Astrocyte of the cerebellum (primary cell): ENCODE measurements at regions not wholly inside any gene's neighbourhood (a gene's known extent, or its start where the extent isn't known, plus 50 kb on each side); places are given as distances from the start of the nearest gene placed in this dataset.
"Not testable (repeated sequence)": the region's sequence is repeated elsewhere in the genome, so short reads cannot be mapped to it uniquely, and the experiment has no call there.

ENCODE experiments used
- DNase-seq: peaks from one replicate; pipeline ENCODE4 v3.0.0-alpha.2; 2011; ENCODE audit warnings: low read depth
- H3K4me3 ChIP-seq: 2 replicates; pipeline ENCODE4 v1.5.1; 2011; ENCODE audit warnings: mild to moderate bottlenecking, low read depth, low read length, moderate library complexity
- CTCF ChIP-seq: IDR thresholded peaks from 2 replicates; pipeline ENCODE4 v1.5.1; 2012; ENCODE audit warnings: low read length, low read depth, moderate library complexity, mild to moderate bottlenecking; ENCODE audit errors: missing control alignments
- in situ Hi-C: cut with HindIII; loops from 2 replicates; pipeline ENCODE4 v1.10.0; 2017; ENCODE audit warnings: low sequenced_read_pairs

DNA sequence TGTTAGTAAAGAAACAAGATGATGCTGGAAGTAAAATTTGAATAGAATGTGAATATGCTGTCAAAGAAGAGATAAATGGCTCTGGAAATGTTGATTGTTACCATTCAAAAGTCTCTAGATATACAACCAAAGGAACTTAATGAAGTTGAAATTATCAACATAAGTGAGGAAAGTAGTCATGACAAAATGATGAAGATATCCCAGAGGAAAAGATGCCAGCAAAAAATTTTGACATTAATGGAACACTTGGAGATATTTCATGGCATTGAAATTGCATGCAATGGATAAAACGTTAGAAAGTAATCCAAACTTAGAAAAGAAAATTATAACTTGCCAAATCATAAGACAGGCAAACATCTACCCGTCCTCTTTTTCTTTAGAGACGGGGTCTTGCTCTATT is 154.5 kb upstream of the OLFM3 start:
- TF ChIP-seq CTCF = no peak
- in situ Hi-C loops = no loop called here
- DNase-seq = no peak
- H3K4me3 ChIP-seq = no peak overlapping the region

DNA sequence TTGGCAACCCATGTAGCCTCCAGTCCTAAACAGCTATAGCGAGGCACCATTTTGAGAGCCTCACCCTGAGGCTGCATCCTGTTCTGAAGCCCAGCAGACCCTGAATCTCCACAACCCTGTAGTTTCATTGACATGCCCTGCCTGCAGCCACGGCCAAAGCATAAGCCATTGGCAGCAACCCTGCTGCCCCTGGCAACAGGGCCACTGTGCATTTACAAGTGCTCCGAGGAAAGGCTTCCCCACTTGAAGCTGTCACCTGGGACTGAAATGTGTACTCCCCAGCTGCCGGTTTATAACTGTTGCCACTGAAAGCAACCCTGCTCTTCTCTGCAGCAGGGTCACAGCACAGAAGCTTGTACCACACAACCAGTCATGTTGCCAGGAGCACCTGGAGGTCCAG is 124.2 kb upstream of the OLFM3 start:
- H3K4me3 ChIP-seq = no peak overlapping the region
- in situ Hi-C loops = no loop called here
- TF ChIP-seq CTCF = no peak
- DNase-seq = no peak

DNA sequence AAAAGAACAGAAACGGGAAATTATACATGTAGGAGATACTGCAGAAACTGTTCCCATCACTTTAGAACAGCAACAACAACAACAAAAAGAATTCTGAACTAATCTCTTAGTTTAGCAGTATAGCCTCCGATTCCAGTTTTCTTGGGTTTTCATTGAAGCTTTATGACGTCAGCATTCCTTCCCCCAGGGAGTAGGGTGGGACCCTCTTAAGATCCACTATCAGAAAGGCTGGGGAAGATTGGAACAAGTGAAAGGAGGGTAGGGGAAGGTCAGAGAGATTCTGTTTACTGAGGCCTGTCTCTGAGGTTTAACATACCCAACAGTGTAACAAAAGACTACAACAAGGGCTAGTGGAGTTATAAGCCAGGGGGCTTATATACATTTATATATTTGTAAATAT is 121.4 kb upstream of the OLFM3 start:
- no peak for DNase-seq
- no peak overlapping the region for H3K4me3 ChIP-seq
- in situ Hi-C loops = no loop called here
- no peak for TF ChIP-seq CTCF

GRCh38 chr1:102110586-102110985 is 113.9 kb upstream of the OLFM3 start:
- TF ChIP-seq CTCF = no peak
- H3K4me3 ChIP-seq = no peak overlapping the region
- in situ Hi-C loops = no loop called here
- no peak for DNase-seq

- H3K4me3 ChIP-seq, in situ Hi-C loops, DNase-seq: not testable (repeated sequence)
These were observed 112.8 kb upstream of the OLFM3 start for GRCh38 chr1:102109493-102109892.

- TF ChIP-seq CTCF = no peak
- no peak for DNase-seq
- in situ Hi-C loops = no loop called here
- H3K4me3 ChIP-seq = no peak overlapping the region
These were observed 110.7 kb upstream of the OLFM3 start for GRCh38 chr1:102107441-102107840.

- no peak for TF ChIP-seq CTCF
- in situ Hi-C loops = no loop called here
- H3K4me3 ChIP-seq = no peak overlapping the region
- no peak for DNase-seq
These were observed 109.3 kb upstream of the OLFM3 start for GRCh38 chr1:102105931-102106550.
